22Rv1 (cell line): ENCODE measurements at regions not wholly inside any gene's neighbourhood (a gene's known extent, or its start where the extent isn't known, plus 50 kb on each side); places are given as distances from the start of the nearest gene placed in this dataset.

Experiments used
- H3K27ac ChIP-seq: fragments of 450-650 bp; 2 replicates; pipeline ENCODE4 v1.5.1; 2017
- ZFX ChIP-seq: fragments of 450-650 bp; IDR thresholded peaks from 2 replicates; pipeline ENCODE4 v1.6.1; 2017; ENCODE audit warnings: antibody characterized with exemption, borderline replicate concordance
- TF ChIP-seq, protein P1 (sequence below): fragments of 450-650 bp; IDR thresholded peaks from 2 replicates; pipeline ENCODE4 v1.5.1; 2017; ENCODE audit warnings: mild to moderate bottlenecking

DNA sequence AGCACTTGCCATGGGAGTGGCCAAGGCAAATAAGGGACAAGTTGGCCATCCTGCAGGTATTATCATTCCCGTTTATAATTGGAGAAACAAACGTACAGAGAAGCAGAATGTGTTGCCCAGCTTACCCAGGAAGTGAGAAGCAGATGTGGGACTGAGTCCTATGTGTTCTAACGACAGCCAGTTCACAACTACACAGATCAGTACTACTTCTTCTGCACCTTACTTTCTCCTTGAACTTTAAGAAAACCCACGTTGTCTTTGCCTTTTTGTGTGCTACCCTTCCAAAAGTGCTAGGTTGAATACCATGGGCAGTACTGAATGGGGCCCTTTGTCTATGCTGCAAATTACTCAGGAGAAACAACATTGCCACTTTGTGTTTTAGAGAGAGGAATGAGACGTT lies 62.8 kb upstream of the BLID start:
- H3K27ac ChIP-seq = no peak overlapping the region
- TF ChIP-seq ZFX = no peak
- TF ChIP-seq, protein P1, sequence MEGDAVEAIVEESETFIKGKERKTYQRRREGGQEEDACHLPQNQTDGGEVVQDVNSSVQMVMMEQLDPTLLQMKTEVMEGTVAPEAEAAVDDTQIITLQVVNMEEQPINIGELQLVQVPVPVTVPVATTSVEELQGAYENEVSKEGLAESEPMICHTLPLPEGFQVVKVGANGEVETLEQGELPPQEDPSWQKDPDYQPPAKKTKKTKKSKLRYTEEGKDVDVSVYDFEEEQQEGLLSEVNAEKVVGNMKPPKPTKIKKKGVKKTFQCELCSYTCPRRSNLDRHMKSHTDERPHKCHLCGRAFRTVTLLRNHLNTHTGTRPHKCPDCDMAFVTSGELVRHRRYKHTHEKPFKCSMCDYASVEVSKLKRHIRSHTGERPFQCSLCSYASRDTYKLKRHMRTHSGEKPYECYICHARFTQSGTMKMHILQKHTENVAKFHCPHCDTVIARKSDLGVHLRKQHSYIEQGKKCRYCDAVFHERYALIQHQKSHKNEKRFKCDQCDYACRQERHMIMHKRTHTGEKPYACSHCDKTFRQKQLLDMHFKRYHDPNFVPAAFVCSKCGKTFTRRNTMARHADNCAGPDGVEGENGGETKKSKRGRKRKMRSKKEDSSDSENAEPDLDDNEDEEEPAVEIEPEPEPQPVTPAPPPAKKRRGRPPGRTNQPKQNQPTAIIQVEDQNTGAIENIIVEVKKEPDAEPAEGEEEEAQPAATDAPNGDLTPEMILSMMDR = no peak

DNA sequence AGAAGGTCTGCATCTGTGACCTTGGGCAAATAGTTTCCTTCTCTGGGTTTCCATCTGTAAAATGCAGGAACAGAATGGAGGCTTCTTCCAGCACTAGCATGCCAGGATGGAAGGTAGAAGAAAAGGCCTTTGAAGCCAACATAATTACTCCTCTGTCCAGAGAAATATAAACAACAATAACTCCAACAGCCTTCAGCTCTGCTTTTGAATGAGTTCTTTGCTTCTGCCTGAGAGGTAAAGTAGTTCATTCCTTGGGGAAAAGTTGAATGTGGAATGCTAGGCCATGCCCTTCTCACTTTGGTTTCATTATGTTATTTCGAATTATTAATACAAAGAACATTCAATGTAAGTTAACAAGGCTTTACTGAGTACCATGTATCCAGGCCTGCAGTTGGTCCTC lies 61.2 kb upstream of the BLID start:
- TF ChIP-seq ZFX = no peak
- TF ChIP-seq, protein P1 = no peak

DNA sequence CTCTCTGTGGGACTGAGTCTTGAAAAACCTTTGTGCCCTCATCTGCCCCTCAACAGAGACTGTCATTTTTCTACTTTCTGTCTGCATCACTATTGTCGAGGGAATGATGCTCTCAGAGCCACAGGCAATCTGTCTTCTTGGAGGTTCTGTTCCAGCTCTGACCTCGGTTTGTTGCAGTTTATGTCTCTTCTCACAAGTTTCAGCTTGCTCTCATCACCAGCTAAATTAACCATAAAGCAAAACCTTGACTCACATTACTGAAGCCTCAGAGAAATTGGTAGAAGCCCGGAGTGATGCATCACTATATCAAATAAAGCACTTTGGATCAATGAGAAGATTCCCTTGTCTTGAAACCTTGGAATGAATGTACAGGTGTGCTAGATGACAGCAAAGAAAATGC lies 60.6 kb upstream of the BLID start:
- H3K27ac ChIP-seq = no peak overlapping the region
- TF ChIP-seq, protein P1 = no peak
- no peak for TF ChIP-seq ZFX

More for the DNA sequence above, 61.2 kb upstream of the BLID start:
- no peak overlapping the region for H3K27ac ChIP-seq

DNA sequence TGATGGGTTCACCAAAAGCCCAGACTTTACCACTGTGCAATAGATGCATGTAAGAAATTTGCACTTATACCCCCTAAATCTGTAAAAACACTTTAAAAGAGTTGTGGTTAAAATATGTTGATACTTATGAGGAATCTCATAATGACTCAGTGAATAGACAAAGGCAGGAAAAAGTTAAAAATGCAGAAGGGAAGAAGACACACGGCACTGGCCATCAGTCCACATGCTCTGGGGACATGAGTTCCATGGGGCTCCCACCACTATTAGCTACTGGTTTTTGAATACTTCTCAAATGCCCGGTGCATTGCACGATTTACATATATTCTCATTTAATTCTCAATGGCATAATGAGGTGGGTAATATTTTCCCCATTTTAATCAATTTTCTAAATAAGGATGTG lies 59.3 kb upstream of the BLID start:
- TF ChIP-seq, protein P1 = no peak
- no peak for TF ChIP-seq ZFX

DNA sequence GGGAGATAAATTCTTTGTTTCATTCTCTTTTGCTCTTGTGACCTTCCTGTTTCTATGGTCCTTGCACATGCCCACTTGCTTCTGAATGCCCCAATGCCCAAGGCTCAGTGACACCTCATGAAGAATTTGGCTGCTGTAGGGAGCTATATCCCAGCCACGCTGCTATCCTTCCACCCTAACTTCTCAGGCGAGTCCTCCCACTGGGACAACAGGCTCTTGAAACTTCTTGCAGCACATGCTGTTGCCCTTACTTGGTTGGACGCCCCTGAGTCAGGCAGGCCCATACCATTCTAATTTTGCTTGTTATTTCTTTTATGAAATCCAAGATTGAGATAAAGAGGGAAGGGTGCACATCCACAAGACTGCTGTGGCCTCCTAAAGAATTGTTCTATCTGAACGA lies 57.6 kb upstream of the BLID start:
- no peak for TF ChIP-seq ZFX
- TF ChIP-seq, protein P1 = no peak
- no peak overlapping the region for H3K27ac ChIP-seq

More for the DNA sequence above, 59.3 kb upstream of the BLID start:
- H3K27ac ChIP-seq = no peak overlapping the region

DNA sequence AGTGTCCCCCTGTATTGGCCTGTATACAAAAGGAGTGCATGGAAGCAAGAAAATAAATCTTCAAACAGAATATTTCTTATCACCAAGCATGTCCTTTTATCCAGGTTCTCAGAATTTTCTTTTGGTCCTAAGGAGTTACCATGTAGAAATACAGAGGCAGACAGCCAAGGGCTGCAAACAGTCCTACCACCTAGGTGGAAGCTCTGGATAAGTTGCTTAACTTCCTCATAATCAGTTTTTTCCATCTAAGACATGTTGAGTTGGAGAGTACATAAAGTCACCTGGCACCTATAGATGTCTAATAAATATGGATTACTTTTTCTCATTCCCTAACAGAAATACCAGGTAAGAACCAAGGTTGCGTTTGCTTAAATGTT lies 57.0 kb upstream of the BLID start:
- H3K27ac ChIP-seq = no peak overlapping the region
- no peak for TF ChIP-seq ZFX
- TF ChIP-seq, protein P1 = no peak

DNA sequence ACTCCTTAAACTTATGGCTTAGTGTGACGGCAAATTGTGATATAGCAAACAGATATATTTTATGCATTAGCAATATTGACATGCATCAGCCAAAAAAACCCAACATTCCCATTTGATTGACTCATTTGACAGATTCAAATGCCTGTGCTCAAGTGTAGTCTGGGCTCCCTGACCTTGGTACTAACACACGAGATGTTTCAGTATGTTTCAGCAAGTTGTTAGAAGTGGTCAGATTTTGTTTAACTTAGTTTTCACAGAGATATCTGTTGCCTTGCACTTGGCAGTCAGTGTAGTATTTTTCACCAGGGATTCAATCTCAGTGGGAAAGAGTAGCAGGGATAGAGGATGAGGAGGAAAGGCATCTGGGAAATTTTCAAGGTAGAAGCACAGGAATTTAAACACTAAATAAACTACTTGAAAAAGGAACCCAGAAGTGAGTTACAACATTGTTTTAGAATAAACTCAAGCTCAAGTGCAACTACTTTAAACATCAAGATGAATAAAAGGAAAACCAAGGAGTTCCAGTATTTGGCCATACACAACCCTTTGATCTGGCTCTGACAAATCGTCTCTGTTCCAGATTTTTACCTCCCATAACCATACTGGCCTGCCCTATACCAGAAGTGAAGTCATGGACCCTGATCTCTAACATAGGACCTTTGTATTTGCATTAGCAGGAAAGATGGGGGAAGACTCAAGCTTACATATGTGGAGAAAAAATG lies 56.5 kb upstream of the BLID start:
- H3K27ac ChIP-seq = no peak overlapping the region
- no peak for TF ChIP-seq ZFX
- TF ChIP-seq, protein P1 = no peak
